GM18502 (cell line): ENCODE measurements at regions not wholly inside any gene's neighbourhood (a gene's known extent, or its start where the extent isn't known, plus 50 kb on each side); places are given as distances from the start of the nearest gene placed in this dataset.

Experiments used
- ATAC-seq: cut with Tn5 transposase; IDR thresholded peaks from one replicate; pipeline ENCODE4 v1.9.1; 2021; ENCODE audit warnings: mild to moderate bottlenecking; ENCODE audit not compliant: unreplicated experiment, poor library complexity

- ATAC-seq, result no peak
Measured at GRCh38 chr4:138674209-138674608, 341.4 kb upstream of the NOCT start.

DNA sequence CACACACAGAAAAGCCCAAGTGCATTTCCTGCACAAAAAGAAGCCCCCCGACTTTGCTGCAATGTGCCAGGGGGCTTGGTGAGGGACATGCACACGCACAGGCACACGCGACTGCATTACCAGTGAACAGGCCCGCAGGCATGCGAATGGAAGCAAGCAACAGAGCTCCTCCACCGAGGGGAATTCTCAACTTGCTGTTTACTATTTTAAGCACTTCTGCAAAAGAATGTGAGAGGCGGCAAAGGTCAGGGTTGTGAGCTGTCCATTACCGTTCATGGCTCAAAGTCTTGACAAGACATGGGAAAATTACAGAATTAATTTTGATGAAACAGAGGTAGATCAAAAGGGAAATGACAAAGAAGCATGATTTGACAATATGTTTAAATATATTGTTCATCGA, 342.5 kb upstream of the NOCT start:
- ATAC-seq, result no peak

GRCh38 chr4:138672393-138672976, 343.1 kb upstream of the NOCT start:
- ATAC-seq, result peak; percentile 46

DNA sequence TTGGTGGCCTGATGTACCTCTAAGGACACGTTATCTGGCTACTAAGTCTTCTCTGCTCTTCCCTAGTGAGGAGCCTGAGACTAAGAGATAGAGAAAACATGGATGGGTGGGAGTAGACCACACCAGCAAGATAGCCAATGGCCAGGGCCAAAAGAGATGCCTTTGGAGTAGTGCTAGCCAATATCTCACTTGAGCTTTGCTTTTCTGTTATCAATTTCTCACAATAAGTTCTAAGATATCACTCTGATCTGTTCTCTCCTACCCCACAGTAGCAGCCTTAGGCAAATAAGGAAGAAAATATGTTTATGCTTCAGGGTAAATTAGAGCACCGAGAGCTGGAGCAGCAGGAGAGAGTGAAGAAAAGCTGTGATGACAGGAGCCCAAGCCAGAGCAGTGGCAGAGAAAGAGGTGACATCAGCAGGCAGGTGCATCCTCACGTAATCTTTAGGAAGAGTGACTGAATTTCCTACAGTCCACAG, 343.9 kb upstream of the NOCT start:
- no peak for ATAC-seq

- no peak for ATAC-seq
Measured at GRCh38 chr4:138671106-138671505, 344.5 kb upstream of the NOCT start.

- ATAC-seq, result no peak
Measured at GRCh38 chr4:138670681-138671080, 344.9 kb upstream of the NOCT start.

DNA sequence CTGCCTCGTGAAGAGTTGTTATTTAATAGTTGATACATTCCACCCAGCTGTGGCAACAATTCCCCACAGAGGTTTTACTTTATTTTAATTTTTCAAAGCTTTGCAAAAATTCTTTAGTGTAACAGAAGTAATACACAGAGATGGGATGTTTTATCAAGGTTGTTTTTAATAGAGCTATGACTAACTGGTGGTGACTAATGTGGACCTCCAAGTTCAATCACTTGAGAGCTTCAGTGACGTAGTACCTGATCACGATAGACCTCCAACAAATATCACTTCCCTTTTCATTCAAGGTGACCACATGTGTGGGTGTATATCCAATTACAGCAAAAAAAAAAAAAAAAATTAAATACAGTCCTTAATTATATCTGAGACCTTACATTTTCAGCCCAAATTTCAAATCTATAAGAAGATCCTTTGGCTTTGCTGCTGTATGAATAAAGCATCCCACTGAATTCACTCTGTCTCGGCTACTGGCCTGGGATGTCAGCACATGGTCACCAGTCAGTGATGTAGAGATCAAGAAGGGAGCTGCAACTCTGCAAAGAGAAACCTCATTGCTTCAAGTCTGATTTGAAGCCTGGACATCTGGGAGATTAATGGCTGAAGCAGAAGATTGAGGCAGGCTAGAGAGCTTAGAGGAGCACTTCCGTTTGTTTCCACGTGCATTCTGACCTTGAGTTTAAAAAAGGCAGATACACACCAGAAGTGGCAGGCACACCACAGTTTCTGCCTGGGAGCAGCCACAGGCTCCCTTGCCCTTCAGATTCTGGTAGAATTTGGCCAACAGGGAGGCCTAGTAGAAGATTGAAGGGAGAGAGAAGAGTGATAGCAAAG, 345.9 kb upstream of the NOCT start:
- ATAC-seq, result peak; percentile 63

DNA sequence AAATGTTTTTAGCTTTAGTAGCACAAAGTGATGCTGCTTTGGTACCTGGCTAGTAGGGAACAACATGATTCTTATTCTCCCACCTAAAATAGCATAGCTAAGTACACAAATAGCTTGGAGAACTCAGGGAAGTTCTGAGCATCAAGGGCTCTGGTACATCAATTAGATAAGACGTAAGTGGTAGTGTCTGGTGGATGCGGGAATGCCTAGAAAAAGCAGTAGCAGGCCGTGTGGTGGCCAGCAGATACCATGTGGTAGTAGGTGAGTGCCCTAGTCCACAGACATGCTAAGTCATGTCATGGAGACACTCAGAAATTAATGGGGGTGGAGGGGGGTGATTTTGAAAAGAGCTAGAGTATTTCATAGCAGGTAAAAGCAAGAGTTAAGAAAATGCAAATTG, 347.3 kb upstream of the NOCT start:
- no peak for ATAC-seq

- no peak for ATAC-seq
Measured at GRCh38 chr4:138666366-138666765, 349.2 kb upstream of the NOCT start.

- no peak for ATAC-seq
Measured at GRCh38 chr4:138665851-138666250, 349.7 kb upstream of the NOCT start.

GRCh38 chr4:138663883-138664282, 351.7 kb upstream of the NOCT start:
- ATAC-seq, result no peak

DNA sequence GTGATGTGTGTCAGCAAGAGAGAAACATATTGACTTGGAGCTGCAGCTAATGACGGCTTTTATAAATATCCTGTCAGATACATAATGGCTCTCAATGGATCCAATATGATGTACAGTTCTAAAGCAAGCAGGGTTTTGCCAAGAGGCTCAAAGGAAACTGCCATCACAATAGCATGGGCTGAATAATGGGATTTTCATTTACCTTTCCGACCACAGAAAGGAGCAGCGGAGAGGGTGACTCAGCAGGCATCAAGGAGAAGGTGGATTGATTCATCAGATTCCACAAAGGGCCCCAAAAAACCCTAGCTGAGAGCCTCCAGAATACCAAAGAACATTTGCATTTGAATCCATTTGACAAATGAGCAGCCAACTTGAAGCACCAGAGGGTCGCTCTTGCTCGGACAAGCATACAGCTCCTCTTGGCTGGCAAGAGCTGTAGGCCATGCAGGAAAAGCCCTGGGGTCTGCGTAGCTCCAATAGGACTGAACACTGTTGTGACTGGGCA, 355.7 kb upstream of the NOCT start:
- no peak for ATAC-seq

DNA sequence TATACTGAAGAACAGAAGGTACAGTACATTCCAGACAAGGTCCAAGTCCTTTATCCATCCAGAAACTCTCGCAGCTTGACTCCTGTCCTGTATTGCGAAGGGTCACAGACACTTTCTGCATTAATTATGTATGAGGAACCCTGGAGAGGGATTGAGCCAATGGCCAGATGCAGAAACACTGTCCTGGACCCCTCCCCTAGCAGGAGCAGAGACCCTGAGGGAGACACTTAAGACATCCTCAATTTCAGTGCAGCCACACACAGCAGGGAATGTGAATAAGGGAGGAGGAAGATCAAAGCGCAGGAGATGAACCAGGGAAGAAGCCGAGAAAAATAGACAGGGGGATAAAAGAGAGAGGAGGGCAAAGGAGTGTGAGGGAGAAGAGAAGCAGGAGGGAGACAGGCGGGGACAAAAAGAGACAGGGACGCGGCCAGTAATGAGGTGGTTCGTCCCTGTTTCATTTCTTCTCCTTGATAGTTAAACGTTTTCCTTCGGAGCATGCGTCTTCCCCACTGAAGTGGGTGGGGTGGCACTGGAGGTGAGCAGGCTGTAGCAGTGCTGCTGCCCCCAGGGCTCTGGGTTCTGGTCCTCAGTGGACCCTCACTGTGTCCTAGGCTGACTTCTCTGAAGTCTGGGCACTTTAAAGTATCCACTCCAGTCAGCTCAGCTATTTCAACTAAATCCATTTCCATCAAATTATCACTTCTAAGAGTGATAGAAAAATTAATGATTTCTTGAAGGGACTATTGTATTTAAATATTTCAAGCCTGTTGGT, 356.4 kb upstream of the NOCT start:
- no peak for ATAC-seq

DNA sequence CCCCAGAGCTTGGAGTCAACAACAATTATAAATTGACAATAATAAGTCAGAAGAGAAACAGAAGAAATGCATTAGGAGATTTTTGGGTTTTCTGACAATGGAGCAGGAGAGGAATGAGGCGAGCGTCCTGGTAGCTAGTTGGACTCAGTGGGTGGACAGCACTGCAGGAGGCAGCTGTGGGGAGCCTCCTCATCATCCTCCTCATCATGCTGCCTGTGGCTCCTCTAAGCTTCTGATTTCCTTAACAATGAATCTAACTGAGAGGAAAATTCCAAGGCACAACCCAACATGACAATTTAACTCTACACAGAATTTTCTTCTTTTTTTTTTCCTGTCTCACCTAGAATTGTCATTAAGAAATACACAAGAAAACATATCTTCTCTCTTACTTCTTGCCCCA, 357.1 kb upstream of the NOCT start:
- ATAC-seq, result no peak

GRCh38 chr4:138656990-138657389, 358.6 kb upstream of the NOCT start:
- no peak for ATAC-seq

DNA sequence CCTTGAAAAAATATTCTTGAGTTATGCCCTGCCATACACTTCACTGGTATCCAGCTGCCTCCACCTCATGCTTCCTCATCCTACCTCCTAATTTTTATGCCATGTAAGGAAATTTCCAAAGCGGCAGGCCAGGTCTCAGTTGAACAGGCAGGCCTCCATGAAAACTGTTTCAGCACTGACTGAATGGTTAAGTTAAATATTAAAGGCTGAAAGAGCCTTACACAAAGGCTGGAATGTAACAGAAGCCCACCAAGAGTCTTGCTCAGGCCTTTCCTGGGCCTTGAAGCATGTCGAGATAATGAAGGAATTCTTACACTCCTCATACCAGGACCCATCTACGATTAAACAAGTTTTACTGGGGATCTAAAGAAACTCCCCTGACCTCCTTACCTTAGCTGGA, 359.6 kb upstream of the NOCT start:
- no peak for ATAC-seq

DNA sequence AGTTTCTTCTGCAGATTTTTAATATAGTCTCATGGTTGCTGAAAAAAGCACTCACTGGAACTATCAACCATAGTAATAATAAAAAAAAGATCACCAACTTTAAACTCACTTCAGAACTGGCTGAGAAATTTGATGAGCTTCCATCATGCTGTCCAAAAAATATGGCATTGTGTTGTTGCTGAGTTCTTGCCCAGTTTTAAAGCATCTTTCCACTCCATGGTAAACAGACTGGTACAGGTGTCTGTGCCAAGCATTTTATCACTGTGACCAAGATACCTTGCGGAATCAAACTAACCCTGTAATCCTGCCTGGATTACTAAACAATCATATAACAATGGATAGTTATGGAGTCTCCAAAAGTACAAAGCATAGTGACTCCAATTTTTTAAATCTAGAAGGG, 360.3 kb upstream of the NOCT start:
- ATAC-seq, result no peak

DNA sequence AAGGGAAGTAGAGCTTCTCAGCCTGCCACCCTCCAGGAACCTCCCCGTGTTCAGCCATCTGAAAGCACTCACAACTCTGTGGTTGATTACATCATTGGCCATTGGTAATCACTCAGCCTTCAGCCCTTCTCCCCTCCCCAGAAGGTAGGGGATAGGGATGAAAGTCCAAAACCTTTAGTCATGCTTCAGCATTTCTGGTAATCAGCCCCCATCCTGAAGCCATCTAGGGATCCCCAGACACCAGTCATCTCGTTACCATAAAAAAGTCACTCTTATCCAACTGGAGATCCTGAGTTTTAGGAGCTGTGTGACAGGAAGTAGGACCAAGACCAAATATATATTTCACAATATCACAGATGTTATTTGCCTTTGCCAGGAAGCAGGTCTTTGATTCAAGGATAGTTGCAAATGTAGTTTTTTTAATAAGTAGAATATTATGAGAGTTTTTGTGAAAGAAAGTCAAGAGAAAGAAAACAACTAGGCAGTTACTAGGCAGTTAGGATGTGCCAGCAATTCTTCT, 364.6 kb upstream of the NOCT start:
- no peak for ATAC-seq

DNA sequence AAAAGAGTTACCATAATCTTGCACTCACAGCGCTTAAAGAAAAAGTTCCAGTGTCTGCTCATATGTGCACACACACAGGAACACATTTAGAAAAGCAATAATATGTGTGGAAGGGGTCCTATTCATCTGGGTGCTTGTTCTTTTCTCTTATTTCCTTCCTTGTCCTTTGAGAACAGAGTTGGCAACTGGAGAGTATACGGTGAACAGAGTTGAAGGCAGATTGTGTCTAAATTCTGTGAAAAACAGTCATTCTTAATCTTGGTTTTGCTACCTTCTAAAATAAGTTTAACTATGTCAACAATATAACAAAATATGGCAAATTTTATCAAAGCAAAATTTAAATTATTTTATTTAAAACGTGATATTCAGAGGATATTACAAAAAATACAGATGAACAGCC, 365.1 kb upstream of the NOCT start:
- no peak for ATAC-seq

GRCh38 chr4:138647433-138647832, 368.1 kb upstream of the NOCT start:
- no peak for ATAC-seq

DNA sequence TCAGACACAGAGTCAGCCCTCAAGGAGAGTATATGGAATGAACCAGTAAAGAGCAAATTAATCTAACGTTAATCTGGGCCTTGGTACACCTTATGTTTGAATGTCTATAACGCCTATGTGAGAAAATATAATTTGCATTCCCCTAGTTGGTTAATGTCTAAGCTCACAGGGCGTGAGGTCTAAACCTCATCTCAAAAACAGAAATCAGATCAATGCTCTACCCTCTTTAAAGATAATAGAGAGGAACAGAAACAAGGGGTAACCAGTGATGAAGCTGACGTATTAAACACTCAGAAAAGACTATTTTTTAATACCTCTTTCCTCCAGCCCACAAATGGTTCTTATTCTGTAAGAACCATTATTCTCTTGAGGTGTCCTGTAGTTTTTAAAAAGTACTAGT, 369.2 kb upstream of the NOCT start:
- no peak for ATAC-seq
